AG09309 (cell line): ENCODE measurements at regions not wholly inside any gene's neighbourhood (a gene's known extent, or its start where the extent isn't known, plus 50 kb on each side); places are given as distances from the start of the nearest gene placed in this dataset.

ENCODE experiments used
- DNase-seq: peaks from one replicate; pipeline ENCODE4 v3.0.0-alpha.2; 2010; ENCODE audit warnings: low read depth
- H3K4me3 ChIP-seq: 2 replicates; pipeline ENCODE4 v1.5.1; 2011; ENCODE audit warnings: mild to moderate bottlenecking, low read depth, low read length, moderate library complexity; ENCODE audit not compliant: control insufficient read depth
- TF ChIP-seq, protein P1 (sequence below): IDR thresholded peaks from 2 replicates; pipeline ENCODE4 v1.5.1; 2011; ENCODE audit warnings: mild to moderate bottlenecking, low read depth, low read length, inconsistent platforms; ENCODE audit not compliant: insufficient read depth, control insufficient read depth; ENCODE audit errors: missing control alignments

DNA sequence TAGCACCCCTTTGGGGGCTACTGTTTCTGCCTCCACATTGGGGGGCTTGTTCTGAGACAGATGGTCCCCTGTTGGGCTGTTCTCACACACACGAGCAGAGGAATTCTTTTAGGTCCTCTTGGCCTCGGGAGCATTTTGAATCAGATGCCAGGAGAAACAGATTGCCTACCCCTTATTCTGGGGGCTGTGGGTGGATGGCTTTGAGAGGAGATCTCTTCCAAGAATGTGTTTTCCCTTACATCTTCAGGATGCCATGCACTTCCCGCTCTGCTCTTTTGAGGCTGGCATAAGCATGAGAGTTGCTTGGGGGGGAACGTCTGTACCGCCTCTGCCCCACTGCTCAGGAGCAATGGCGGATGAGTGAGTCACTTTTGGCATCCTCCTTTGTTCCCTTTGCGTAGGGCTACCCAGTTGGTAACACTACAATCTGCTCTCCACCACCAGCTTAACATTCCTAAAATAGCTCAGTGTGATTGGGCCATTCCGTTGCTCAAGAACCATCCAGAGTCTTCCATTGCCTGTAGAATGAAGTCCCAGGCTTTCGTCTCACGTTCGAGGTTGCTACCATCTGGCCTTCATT is 154.4 kb downstream of the RPLP1 start:
- no peak overlapping the region for H3K4me3 ChIP-seq
- peak; percentile 54 for DNase-seq
- TF ChIP-seq, protein P1, sequence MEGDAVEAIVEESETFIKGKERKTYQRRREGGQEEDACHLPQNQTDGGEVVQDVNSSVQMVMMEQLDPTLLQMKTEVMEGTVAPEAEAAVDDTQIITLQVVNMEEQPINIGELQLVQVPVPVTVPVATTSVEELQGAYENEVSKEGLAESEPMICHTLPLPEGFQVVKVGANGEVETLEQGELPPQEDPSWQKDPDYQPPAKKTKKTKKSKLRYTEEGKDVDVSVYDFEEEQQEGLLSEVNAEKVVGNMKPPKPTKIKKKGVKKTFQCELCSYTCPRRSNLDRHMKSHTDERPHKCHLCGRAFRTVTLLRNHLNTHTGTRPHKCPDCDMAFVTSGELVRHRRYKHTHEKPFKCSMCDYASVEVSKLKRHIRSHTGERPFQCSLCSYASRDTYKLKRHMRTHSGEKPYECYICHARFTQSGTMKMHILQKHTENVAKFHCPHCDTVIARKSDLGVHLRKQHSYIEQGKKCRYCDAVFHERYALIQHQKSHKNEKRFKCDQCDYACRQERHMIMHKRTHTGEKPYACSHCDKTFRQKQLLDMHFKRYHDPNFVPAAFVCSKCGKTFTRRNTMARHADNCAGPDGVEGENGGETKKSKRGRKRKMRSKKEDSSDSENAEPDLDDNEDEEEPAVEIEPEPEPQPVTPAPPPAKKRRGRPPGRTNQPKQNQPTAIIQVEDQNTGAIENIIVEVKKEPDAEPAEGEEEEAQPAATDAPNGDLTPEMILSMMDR = no peak

DNA sequence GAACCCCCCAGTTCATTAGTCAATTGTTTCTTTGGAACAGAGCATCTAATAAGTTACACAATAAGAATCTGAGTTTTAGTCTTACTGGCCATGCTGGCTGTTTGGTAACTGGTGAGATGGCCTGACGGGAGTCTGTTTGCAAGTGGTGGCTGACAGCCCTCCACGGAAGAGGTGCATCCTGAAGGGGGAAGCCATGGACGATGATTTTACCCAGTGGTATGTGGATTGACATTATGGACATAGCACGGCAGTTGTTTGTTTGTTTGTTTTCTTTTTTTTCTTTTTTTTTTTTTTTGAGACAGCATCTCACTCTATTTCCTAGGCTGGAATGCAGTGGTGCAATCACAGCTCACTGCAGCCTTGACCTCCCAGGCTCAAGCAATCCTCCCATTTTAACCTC is 156.0 kb downstream of the RPLP1 start:
- DNase-seq = no peak
- TF ChIP-seq, protein P1 = no peak
- no peak overlapping the region for H3K4me3 ChIP-seq

DNA sequence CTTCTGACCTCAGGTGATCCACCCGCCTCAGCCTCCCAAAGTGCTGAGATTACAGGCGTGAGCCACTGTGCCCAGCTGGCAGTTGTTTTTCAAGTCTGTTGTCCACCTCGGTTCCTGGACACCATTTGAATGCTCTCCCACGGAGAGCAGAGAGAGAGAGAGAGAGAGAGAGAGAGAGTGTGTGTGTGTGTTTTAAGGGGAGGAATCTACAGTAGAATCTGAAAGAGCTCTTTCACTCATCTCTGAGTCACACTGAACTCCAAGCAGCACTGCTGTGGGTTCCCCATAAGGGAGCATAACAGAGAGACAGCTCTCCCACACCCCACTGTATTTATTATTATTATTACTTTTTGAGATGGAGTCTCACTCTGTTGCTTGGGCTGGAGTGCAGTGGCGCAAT is 156.6 kb downstream of the RPLP1 start:
- H3K4me3 ChIP-seq = no peak overlapping the region
- peak; percentile 33 for DNase-seq
- TF ChIP-seq, protein P1 = no peak

DNA sequence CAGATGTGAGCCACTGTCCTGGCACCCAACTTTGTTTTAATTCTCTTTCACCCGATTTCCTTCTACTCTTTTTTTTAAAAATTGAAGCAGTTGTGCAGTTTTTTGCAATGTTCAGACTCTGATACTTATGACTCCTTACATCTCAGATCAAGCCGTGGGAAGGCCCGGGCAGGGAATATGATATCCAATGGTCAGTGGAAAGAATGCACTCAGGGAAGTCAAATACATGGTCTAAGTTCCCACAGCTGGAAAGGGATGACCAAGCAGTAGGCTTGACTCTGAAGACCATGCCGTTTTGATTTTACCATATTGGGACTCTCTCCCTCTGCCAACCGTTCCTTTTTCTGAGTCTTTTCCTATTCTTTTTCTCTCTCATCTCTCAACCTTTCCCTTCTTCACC is 157.2 kb downstream of the RPLP1 start:
- H3K4me3 ChIP-seq = no peak overlapping the region
- no peak for DNase-seq
- TF ChIP-seq, protein P1 = no peak

DNA sequence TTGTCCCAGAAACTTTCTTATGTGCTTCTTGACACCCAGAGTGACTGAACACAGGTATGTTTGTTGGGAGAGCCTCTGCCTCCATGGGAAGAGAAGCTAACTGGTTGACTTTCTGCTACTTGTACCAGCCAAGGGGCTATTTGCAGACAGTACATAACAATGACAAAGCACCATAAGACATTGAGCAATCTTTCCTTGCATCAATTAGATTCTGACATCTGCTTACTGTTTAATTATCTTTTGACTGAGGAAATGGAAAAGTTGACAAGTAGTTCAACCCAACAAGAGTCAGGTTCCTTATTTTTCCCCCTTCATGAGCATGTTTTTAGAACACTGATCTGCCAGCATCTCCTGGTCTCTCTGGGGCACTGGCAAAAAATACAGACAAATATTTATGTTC is 157.7 kb downstream of the RPLP1 start:
- TF ChIP-seq, protein P1 = no peak
- H3K4me3 ChIP-seq = no peak overlapping the region
- DNase-seq = no peak

DNA sequence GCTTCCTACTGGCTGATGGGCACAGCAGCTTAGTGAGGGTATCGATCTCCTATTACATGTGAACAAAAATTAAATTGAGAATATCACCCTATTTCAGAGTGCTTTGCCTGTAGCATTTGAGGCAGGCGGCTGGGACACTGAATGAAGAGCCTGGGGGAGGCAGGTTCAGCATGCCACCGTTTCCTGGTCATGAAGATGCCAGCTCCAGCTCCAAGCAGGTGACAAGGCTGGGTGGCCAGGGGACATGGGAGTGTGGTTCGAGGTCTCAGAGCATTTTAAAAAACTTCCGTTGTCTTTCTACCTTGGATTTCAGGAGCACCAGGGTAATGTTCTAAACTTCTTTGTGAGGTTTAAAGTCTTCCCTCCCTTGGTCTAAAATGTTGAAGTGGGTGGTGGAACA is 158.2 kb downstream of the RPLP1 start:
- DNase-seq = no peak
- TF ChIP-seq, protein P1 = no peak
- no peak overlapping the region for H3K4me3 ChIP-seq

DNA sequence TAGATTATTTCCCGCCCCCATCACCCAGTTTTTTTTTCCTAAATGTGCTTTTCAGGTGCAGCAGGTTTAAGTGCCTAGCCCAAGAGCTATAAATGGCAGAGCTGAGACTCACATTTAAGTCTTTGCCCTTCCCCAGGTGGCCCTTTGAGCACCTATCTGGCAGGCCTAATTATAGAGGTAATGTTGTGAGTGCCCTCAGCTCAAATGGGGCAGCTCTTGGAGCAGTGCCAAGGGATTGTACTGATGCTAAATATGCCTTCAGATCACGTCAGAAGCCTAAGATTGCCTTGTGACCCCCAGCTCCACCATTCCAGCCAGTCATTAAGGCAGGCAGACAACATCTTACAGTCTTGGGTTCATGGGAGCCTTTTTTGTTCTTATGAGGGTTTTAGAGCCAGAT is 159.5 kb downstream of the RPLP1 start:
- DNase-seq = no peak
- TF ChIP-seq, protein P1 = no peak

More for the DNA sequence above, 159.5 kb downstream of the RPLP1 start:
- no peak overlapping the region for H3K4me3 ChIP-seq
